ENCODE measurements at regions not wholly inside any gene's neighbourhood (a gene's known extent, or its start where the extent isn't known, plus 50 kb on each side); places are given as distances from the start of the nearest gene placed in this dataset.

- DNase-seq (ENCODE audit: low spot score in 2 of 2) = no peak
- no peak for TF ChIP-seq CTCF (IDR thresholded peaks at IDR 0.05)
- TF ChIP-seq EP300 (IDR thresholded peaks at IDR 0.05) = no peak
- TF ChIP-seq POLR2A (IDR thresholded peaks at IDR 0.05) = no peak
Observed at GRCh38 chr11:70532731-70533130, 134.4 kb downstream of the CTTN start.

GRCh38 chr11:70535191-70535971 lies 137.1 kb downstream of the CTTN start:
- Histone ChIP-seq H3K27ac (no peak overlapping the region), H3K27me3 (no peaks in the 10 kb centered on the region), H3K36me3 (no peaks in the 10 kb centered on the region), H3K9me3 (peaks cover 0 to 16% (median 0%) of the 10 kb centered on the region in 4 donors), H3K4me1 (no peaks in the 10 kb centered on the region), H3K4me3 (no peak overlapping the region)
- WGBS, 2 donors = 90 to 93% methylated on average over 16 of the region's 16 CpGs
- TF ChIP-seq CTCF (IDR thresholded peaks at IDR 0.05) = no peak
- no peak for TF ChIP-seq EP300 (IDR thresholded peaks at IDR 0.05)
- TF ChIP-seq POLR2A (IDR thresholded peaks at IDR 0.05) = no peak
- DNase-seq (ENCODE audit: low spot score in 2 of 2) = no peak

More at GRCh38 chr11:70532731-70533130, 134.4 kb downstream of the CTTN start:
- Histone ChIP-seq H3K36me3 (no peaks in the 10 kb centered on the region), H3K9me3 (peaks cover 0 to 4% (median 0%) of the 10 kb centered on the region in 4 donors), H3K4me1 (no peaks in the 10 kb centered on the region), H3K27ac (no peak overlapping the region), H3K4me3 (no peak overlapping the region), H3K27me3 (no peaks in the 10 kb centered on the region)
- WGBS, 2 donors = 34 to 44% methylated on average over 15 of the region's 15 CpGs

- H3K36me3 ChIP-seq = no peaks in the 10 kb centered on the region
- no peaks in the 10 kb centered on the region for H3K27me3 ChIP-seq
- no peak for DNase-seq (ENCODE audit: low spot score in 2 of 2)
- H3K9me3 ChIP-seq = peaks cover 0 to 16% (median 0%) of the 10 kb centered on the region in 4 donors
- H3K4me3 ChIP-seq = no peak overlapping the region
- H3K4me1 ChIP-seq = no peaks in the 10 kb centered on the region
- no peak overlapping the region for H3K27ac ChIP-seq
- TF ChIP-seq EP300 (IDR thresholded peaks at IDR 0.05) = no peak
- no peak for TF ChIP-seq CTCF (IDR thresholded peaks at IDR 0.05)
- no peak for TF ChIP-seq POLR2A (IDR thresholded peaks at IDR 0.05)
- WGBS, 2 donors = 88 to 91% methylated on average over 18 to 19 of the region's 20 CpGs
Observed at GRCh38 chr11:70536051-70536877, 137.9 kb downstream of the CTTN start.

GRCh38 chr11:70537576-70538571 lies 139.5 kb downstream of the CTTN start:
- no peaks in the 10 kb centered on the region for H3K4me1 ChIP-seq
- TF ChIP-seq CTCF (IDR thresholded peaks at IDR 0.05) (no peak), EP300 (IDR thresholded peaks at IDR 0.05) (no peak), POLR2A (IDR thresholded peaks at IDR 0.05) (no peak)
- H3K27ac ChIP-seq = no peak overlapping the region
- peaks cover 0 to 28% (median 0%) of the 10 kb centered on the region in 4 donors for H3K9me3 ChIP-seq
- WGBS, 2 donors = 70 to 71% methylated on average over 26 of the region's 28 CpGs
- no peak overlapping the region for H3K4me3 ChIP-seq
- no peaks in the 10 kb centered on the region for H3K36me3 ChIP-seq
- H3K27me3 ChIP-seq = no peaks in the 10 kb centered on the region
- no peak for DNase-seq (ENCODE audit: low spot score in 2 of 2)
